ENCODE measurements at regions not wholly inside any gene's neighbourhood (a gene's known extent, or its start where the extent isn't known, plus 50 kb on each side); places are given as distances from the start of the nearest gene placed in this dataset.

GRCh38 chr16:48487287-48487686, 102.1 kb upstream of the SIAH1 start:
- no peaks in the 10 kb centered on the region for H3K36me3 ChIP-seq (replicated peaks; ENCODE audit: control insufficient read depth, insufficient read depth, low read length)
- no peak for DNase-seq
- H3K4me3 ChIP-seq (ENCODE audit: insufficient read depth, low read depth, low read length), result no peak overlapping the region
- H3K27me3 ChIP-seq (ENCODE audit: control insufficient read depth, insufficient read depth, low read length), result no peaks in the 10 kb centered on the region

- no peak overlapping the region for H3K4me3 ChIP-seq (ENCODE audit: insufficient read depth, low read depth, low read length)
- H3K27me3 ChIP-seq (ENCODE audit: control insufficient read depth, insufficient read depth, low read length), result no peaks in the 10 kb centered on the region
- no peak for DNase-seq
- H3K36me3 ChIP-seq (replicated peaks; ENCODE audit: control insufficient read depth, insufficient read depth, low read length), result no peaks in the 10 kb centered on the region
Measured at GRCh38 chr16:48481772-48482171, 96.6 kb upstream of the SIAH1 start.

DNA sequence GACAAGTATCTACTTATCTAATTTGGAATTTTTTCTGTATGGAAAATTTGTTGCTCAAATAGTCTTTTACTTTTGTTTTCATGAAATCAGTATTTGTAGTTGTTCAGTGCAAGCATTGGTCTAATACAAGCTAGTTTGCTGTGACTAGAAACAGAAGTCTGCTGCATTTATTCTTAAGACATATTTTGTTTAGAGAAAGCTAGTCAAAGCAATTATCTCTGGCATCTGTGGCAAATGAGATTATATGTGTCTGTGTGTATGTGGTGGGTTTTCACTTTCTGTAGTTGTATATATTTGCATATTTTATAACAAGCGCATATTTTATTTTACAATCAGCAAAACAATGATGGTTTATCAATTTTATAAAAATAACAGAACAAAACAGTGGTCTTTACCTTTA, 96.0 kb upstream of the SIAH1 start:
- DNase-seq, result no peak
- no peaks in the 10 kb centered on the region for H3K27me3 ChIP-seq (ENCODE audit: control insufficient read depth, insufficient read depth, low read length)

DNA sequence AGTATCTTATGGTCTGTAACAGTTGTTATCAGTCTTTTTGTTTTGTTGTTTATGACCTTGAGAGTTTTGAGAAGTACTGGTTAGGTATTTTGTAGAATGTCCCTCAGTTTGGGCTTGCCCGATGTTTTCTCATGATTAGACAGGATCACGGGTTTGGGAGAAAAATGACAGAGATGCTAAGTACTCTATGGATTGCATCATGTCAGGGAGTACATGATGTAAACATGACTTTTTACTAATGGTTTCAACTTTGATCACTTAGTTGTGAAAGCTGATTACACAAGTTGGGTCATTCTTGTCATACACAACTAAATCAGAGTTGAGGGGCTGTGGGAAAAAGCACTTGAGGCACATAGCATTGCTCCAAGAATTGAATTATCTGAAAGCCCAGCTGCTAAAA, 94.7 kb upstream of the SIAH1 start:
- Histone ChIP-seq H3K36me3 (replicated peaks; ENCODE audit: control insufficient read depth, insufficient read depth, low read length) (no peaks in the 10 kb centered on the region), H3K4me3 (ENCODE audit: insufficient read depth, low read depth, low read length) (no peak overlapping the region)
- no peak for DNase-seq

More for the DNA sequence above, 96.0 kb upstream of the SIAH1 start:
- Histone ChIP-seq H3K36me3 (replicated peaks; ENCODE audit: control insufficient read depth, insufficient read depth, low read length) (no peaks in the 10 kb centered on the region), H3K4me3 (ENCODE audit: insufficient read depth, low read depth, low read length) (no peak overlapping the region)

GRCh38 chr16:48479329-48479728, 94.1 kb upstream of the SIAH1 start:
- DNase-seq, result no peak

More for the DNA sequence above, 94.7 kb upstream of the SIAH1 start:
- H3K27me3 ChIP-seq (ENCODE audit: control insufficient read depth, insufficient read depth, low read length), result no peaks in the 10 kb centered on the region

DNA sequence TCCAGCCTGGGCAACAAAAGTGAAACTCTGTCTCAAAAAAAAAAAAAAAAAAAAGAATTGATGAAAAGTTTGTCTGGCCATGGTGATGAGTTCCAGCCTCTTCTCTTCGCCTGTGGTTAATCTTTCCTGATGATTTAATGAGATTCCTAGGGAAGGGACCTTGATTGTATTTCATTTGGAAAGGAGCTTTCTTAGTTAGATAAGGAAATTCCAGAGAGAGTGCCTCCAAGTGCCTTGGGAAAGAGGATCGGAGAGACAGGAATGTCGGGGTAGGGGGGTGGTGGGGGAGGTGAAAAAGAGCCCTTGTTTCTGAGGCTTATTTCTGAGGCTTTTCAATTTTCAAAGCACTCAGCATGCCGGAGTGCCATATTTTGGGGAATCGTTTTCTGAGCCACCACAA, 93.2 kb upstream of the SIAH1 start:
- no peaks in the 10 kb centered on the region for H3K36me3 ChIP-seq (replicated peaks; ENCODE audit: control insufficient read depth, insufficient read depth, low read length)
- no peaks in the 10 kb centered on the region for H3K27me3 ChIP-seq (ENCODE audit: control insufficient read depth, insufficient read depth, low read length)
- no peak overlapping the region for H3K4me3 ChIP-seq (ENCODE audit: insufficient read depth, low read depth, low read length)
- peak; percentile 46 for DNase-seq

More at GRCh38 chr16:48479329-48479728, 94.1 kb upstream of the SIAH1 start:
- Histone ChIP-seq H3K4me3 (ENCODE audit: insufficient read depth, low read depth, low read length) (no peak overlapping the region), H3K36me3 (replicated peaks; ENCODE audit: control insufficient read depth, insufficient read depth, low read length) (no peaks in the 10 kb centered on the region), H3K27me3 (ENCODE audit: control insufficient read depth, insufficient read depth, low read length) (no peaks in the 10 kb centered on the region)

GRCh38 chr16:48471435-48471834, 86.2 kb upstream of the SIAH1 start:
- H3K36me3 ChIP-seq (replicated peaks; ENCODE audit: control insufficient read depth, insufficient read depth, low read length), result no peaks in the 10 kb centered on the region
- DNase-seq, result peak; percentile 18
- H3K27me3 ChIP-seq (ENCODE audit: control insufficient read depth, insufficient read depth, low read length), result no peaks in the 10 kb centered on the region
- no peak overlapping the region for H3K4me3 ChIP-seq (ENCODE audit: insufficient read depth, low read depth, low read length)

DNA sequence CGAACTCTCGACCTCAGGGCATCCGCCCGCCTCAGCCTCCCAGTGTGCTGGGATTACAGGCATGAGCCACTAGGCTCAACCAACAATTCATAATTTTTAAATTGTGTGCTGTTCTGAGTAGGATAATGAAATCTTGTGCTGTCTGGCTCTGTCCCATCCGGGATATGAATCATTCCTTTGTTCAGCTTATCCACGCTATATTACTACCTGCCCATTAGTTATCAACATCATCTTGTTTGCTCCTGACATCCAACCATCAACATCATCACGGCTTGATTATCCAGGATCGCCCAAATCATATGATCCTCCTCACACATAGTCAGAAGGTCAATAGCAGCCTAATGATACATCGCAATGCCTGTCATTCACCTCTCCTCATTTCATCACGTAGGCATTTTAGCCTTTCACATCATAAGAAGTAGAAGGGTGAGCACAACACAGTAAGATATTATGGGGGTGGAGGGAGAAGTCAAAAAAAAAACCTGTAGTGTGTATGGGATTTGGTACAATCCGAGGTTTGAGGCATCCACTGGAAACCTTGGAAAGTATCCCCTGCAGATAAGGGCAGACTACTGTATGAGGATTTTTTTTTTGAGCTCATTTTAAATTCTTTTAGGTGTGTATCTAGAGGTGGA, 77.0 kb upstream of the SIAH1 start:
- Histone ChIP-seq H3K27me3 (ENCODE audit: control insufficient read depth, insufficient read depth, low read length) (no peaks in the 10 kb centered on the region), H3K36me3 (replicated peaks; ENCODE audit: control insufficient read depth, insufficient read depth, low read length) (no peaks in the 10 kb centered on the region), H3K4me3 (ENCODE audit: insufficient read depth, low read depth, low read length) (no peak overlapping the region)
- no peak for DNase-seq

GRCh38 chr16:48459167-48459566, 74.0 kb upstream of the SIAH1 start:
- no peak overlapping the region for H3K4me3 ChIP-seq (ENCODE audit: insufficient read depth, low read depth, low read length)
- no peak for DNase-seq
- no peaks in the 10 kb centered on the region for H3K27me3 ChIP-seq (ENCODE audit: control insufficient read depth, insufficient read depth, low read length)
- no peaks in the 10 kb centered on the region for H3K36me3 ChIP-seq (replicated peaks; ENCODE audit: control insufficient read depth, insufficient read depth, low read length)

DNA sequence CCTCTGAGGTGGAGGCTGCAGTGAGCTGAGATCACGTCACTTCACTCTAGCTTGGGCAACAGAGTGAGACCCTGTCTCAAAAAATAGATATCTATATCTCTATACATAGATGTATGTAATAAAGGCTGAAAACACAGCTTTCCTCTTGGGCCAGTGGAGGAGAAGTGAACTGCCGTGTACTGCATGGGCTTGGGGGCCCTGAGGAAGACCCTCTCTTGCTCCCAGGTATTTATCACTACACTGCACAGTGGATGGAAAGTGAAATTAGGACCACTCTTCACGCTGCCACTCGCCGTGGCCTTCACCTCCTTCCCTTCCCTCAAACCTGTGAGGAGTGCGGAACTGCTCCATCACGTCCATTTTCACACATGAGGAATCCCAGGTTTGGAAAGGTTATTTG, 68.8 kb upstream of the SIAH1 start:
- Histone ChIP-seq H3K27me3 (ENCODE audit: control insufficient read depth, insufficient read depth, low read length) (no peaks in the 10 kb centered on the region), H3K4me3 (ENCODE audit: insufficient read depth, low read depth, low read length) (no peak overlapping the region), H3K36me3 (replicated peaks; ENCODE audit: control insufficient read depth, insufficient read depth, low read length) (no peaks in the 10 kb centered on the region)
- DNase-seq, result no peak

GRCh38 chr16:48452991-48453760, 68.0 kb upstream of the SIAH1 start:
- Histone ChIP-seq H3K36me3 (replicated peaks; ENCODE audit: control insufficient read depth, insufficient read depth, low read length) (no peaks in the 10 kb centered on the region), H3K27me3 (ENCODE audit: control insufficient read depth, insufficient read depth, low read length) (no peaks in the 10 kb centered on the region), H3K4me3 (ENCODE audit: insufficient read depth, low read depth, low read length) (no peak overlapping the region)
- no peak for DNase-seq

DNA sequence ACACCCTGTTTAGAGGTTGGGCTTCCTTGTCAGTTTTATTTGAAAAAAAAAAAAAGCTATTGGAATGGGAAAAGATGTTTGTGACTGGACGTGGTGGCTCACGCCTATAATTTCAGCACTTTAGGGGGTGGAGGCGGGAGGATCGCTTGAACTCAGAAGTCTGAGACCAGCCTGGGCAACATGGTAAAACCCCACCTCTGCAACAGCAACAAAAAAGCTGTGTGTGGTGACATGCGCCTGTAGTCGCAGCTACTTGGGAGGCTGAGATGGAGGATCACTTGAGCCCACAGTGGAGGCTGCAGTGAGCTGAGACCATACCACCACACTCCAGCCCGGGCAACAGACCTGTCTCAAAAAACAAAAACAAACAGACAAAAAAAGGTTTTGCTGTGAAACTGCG, 66.1 kb upstream of the SIAH1 start:
- H3K36me3 ChIP-seq (replicated peaks; ENCODE audit: control insufficient read depth, insufficient read depth, low read length), result no peaks in the 10 kb centered on the region
- no peak overlapping the region for H3K4me3 ChIP-seq (ENCODE audit: insufficient read depth, low read depth, low read length)
- DNase-seq, result no peak
- no peaks in the 10 kb centered on the region for H3K27me3 ChIP-seq (ENCODE audit: control insufficient read depth, insufficient read depth, low read length)

DNA sequence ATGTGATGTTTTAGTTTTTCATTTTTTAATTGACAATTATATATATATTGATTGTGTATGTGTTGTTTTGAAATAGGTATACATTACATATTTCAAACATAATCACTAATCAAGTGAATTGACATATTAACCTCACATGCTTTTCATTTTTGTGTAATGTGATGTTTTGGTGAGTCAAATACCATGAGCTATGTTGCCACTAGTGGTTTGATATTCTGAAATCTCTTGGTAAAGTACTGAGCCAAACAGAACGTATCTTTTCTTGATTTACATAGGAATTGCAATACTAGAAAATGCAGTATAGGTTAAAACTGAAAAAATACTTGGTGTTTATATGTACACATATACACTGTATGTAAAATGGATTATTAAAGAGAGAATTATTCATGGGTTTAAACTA, 65.2 kb upstream of the SIAH1 start:
- DNase-seq, result no peak
- Histone ChIP-seq H3K36me3 (replicated peaks; ENCODE audit: control insufficient read depth, insufficient read depth, low read length) (no peaks in the 10 kb centered on the region), H3K27me3 (ENCODE audit: control insufficient read depth, insufficient read depth, low read length) (no peaks in the 10 kb centered on the region), H3K4me3 (ENCODE audit: insufficient read depth, low read depth, low read length) (no peak overlapping the region)

DNA sequence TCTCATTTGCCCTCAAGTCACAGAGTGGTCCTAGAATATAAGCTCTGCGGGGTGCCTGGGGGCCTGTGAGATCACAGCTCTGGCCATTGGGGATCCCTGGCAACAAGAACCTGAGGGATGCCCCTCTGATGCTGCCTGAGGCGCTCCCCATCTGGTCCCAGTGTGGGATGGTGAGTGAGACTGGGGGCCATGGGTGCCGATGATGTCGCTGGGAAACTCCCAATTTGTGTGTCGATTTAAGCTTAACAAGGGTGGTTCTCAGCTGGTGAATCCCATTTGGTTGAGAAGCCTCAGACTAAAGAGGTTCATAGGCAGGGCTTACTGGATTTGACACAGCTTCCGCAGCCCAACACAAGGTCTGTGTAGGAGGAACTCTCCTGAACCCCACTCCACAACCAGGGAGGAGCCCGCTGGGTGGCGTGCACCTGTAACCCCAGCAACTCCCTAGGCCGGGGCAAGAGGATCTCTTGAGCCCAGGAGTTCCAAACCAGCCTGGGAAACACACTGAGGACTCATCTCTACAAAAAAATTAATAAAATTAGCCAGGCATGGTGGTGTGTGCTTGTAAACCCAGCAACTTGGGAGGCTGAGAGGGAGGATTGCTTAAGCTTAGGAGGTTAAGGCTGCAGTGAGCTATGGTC, 63.7 kb upstream of the SIAH1 start:
- H3K4me3 ChIP-seq (ENCODE audit: insufficient read depth, low read depth, low read length), result no peak overlapping the region
- DNase-seq, result no peak
- no peaks in the 10 kb centered on the region for H3K27me3 ChIP-seq (ENCODE audit: control insufficient read depth, insufficient read depth, low read length)
- no peaks in the 10 kb centered on the region for H3K36me3 ChIP-seq (replicated peaks; ENCODE audit: control insufficient read depth, insufficient read depth, low read length)

GRCh38 chr16:48447940-48448536, 62.8 kb upstream of the SIAH1 start:
- no peaks in the 10 kb centered on the region for H3K27me3 ChIP-seq (ENCODE audit: control insufficient read depth, insufficient read depth, low read length)
- DNase-seq, result no peak
- no peak overlapping the region for H3K4me3 ChIP-seq (ENCODE audit: insufficient read depth, low read depth, low read length)
- no peaks in the 10 kb centered on the region for H3K36me3 ChIP-seq (replicated peaks; ENCODE audit: control insufficient read depth, insufficient read depth, low read length)

All from H7 (cell line).